H9 (cell line): ENCODE measurements at regions not wholly inside any gene's neighbourhood (a gene's known extent, or its start where the extent isn't known, plus 50 kb on each side); places are given as distances from the start of the nearest gene placed in this dataset.

ENCODE experiments used
- DNase-seq: peaks from one replicate; pipeline ENCODE4 v3.0.0-alpha.2; 2017
- H2AFZ ChIP-seq: one replicate; pipeline ENCODE4 v1.6.1; 2013; ENCODE audit warnings: mild to moderate bottlenecking, low read length, control low read depth, moderate library complexity
- H2AK5ac ChIP-seq: 2 replicates; pipeline ENCODE4 v1.6.1; 2013; ENCODE audit warnings: low read length, control low read depth, mixed read lengths; ENCODE audit not compliant: insufficient read length
- H2BK120ac ChIP-seq: one replicate; pipeline ENCODE4 v1.6.1; 2013; ENCODE audit warnings: low read depth, mild to moderate bottlenecking, low read length, control low read depth, inconsistent platforms; ENCODE audit not compliant: poor library complexity, severe bottlenecking
- H2BK12ac ChIP-seq: 2 replicates; pipeline ENCODE4 v1.6.1; 2013; ENCODE audit warnings: low read length, control low read depth, mixed read lengths, low read depth; ENCODE audit not compliant: insufficient read length
- H2BK15ac ChIP-seq: 2 replicates; pipeline ENCODE4 v1.6.1; 2013; ENCODE audit warnings: low read depth, low read length, control low read depth
- H2BK20ac ChIP-seq: one replicate; pipeline ENCODE4 v1.6.1; 2013; ENCODE audit warnings: low read depth, mild to moderate bottlenecking, low read length, control low read depth, inconsistent platforms; ENCODE audit not compliant: poor library complexity, severe bottlenecking
- H2BK5ac ChIP-seq: 2 replicates; pipeline ENCODE4 v1.6.1; 2013; ENCODE audit warnings: low read length, control low read depth, mixed read lengths; ENCODE audit not compliant: insufficient read length
- H3K14ac ChIP-seq: 2 replicates; pipeline ENCODE4 v1.6.1; 2013; ENCODE audit warnings: low read length, control low read depth; ENCODE audit not compliant: insufficient read depth
- H3K18ac ChIP-seq: 2 replicates; pipeline ENCODE4 v1.6.1; 2013; ENCODE audit warnings: low read depth, mild to moderate bottlenecking, mixed read lengths, low read length, control low read depth; ENCODE audit not compliant: insufficient read length
- H3K23ac ChIP-seq: 2 replicates; pipeline ENCODE4 v1.6.1; 2013; ENCODE audit warnings: low read length, control low read depth, mixed read lengths, low read depth; ENCODE audit not compliant: insufficient read length
- H3K23me2 ChIP-seq: 2 replicates; pipeline ENCODE4 v1.6.1; 2013; ENCODE audit warnings: low read depth, mild to moderate bottlenecking, mixed read lengths, low read length, control low read depth; ENCODE audit not compliant: insufficient read length, poor library complexity, severe bottlenecking
- H3K27ac ChIP-seq: 2 replicates; pipeline ENCODE4 v1.5.1; 2013; ENCODE audit warnings: low read length, control low read depth, mixed read lengths, low read depth; ENCODE audit not compliant: insufficient read length
- H3K27me3 ChIP-seq: 2 replicates; pipeline ENCODE4 v1.6.1; 2013; ENCODE audit warnings: low read length, control low read depth, inconsistent platforms; ENCODE audit not compliant: insufficient read depth
- H3K4ac ChIP-seq: 2 replicates; pipeline ENCODE4 v1.6.1; 2013; ENCODE audit warnings: low read depth, mild to moderate bottlenecking, control low read depth, inconsistent platforms, low read length, moderate library complexity
- H3K4me1 ChIP-seq: 2 replicates; pipeline ENCODE4 v1.6.1; 2013; ENCODE audit warnings: low read length, control low read depth, inconsistent platforms; ENCODE audit not compliant: insufficient read depth
- H3K4me2 ChIP-seq: 2 replicates; pipeline ENCODE4 v1.6.1; 2013; ENCODE audit warnings: low read length, control low read depth, mixed read lengths; ENCODE audit not compliant: insufficient read length, insufficient read depth
- H3K56ac ChIP-seq: 2 replicates; pipeline ENCODE4 v1.6.1; 2013; ENCODE audit warnings: low read depth, mild to moderate bottlenecking, mixed read lengths, low read length, control low read depth; ENCODE audit not compliant: insufficient read length
- H3K79me1 ChIP-seq: 2 replicates; pipeline ENCODE4 v1.6.1; 2013; ENCODE audit warnings: low read depth, mild to moderate bottlenecking, moderate library complexity, low read length, control low read depth, inconsistent platforms; ENCODE audit not compliant: insufficient read depth, poor library complexity, severe bottlenecking
- H3K79me2 ChIP-seq: 2 replicates; pipeline ENCODE4 v1.6.1; 2013; ENCODE audit warnings: low read length, control low read depth, inconsistent platforms; ENCODE audit not compliant: insufficient read depth
- H3K9ac ChIP-seq: 2 replicates; pipeline ENCODE4 v1.6.1; 2013; ENCODE audit warnings: low read length, control low read depth, mixed read lengths; ENCODE audit not compliant: insufficient read length; ENCODE audit errors: extremely low read depth
- H3K9me3 ChIP-seq: one replicate; pipeline ENCODE4 v1.6.1; 2013; ENCODE audit warnings: low read depth, low read length, inconsistent platforms; ENCODE audit not compliant: control insufficient read depth
- H3T11ph ChIP-seq: one replicate; pipeline ENCODE4 v1.6.1; 2013; ENCODE audit warnings: mild to moderate bottlenecking, low read length, control low read depth, inconsistent platforms
- H4K20me1 ChIP-seq: one replicate; pipeline ENCODE4 v1.6.1; 2013; ENCODE audit not compliant: control insufficient read depth, insufficient read length, insufficient read depth
- H4K5ac ChIP-seq: 2 replicates; pipeline ENCODE4 v1.6.1; 2013; ENCODE audit warnings: low read depth, mild to moderate bottlenecking, mixed read lengths, low read length, control low read depth; ENCODE audit not compliant: insufficient read length
- H4K8ac ChIP-seq: replicated peaks from 2 replicates; pipeline ENCODE4 v1.6.1; 2013; ENCODE audit warnings: low read length, control low read depth, mixed read lengths, low read depth; ENCODE audit not compliant: insufficient read length
- H4K91ac ChIP-seq: 2 replicates; pipeline ENCODE4 v1.6.1; 2013; ENCODE audit warnings: low read depth, mild to moderate bottlenecking, moderate library complexity, mixed read lengths, low read length, control low read depth; ENCODE audit not compliant: insufficient read length
- H3K27ac Mint-ChIP-seq, 3 experiments: 2 replicates in 2 of 3; 3 replicates in 1 of 3; pipeline ENCODE4 v1.8.0; 2020 to 2021; ENCODE audit warnings: mixed read lengths in 3 of 3, mild to moderate bottlenecking in 1 of 3, moderate library complexity in 1 of 3
- H3K27me3 Mint-ChIP-seq: 2 replicates; pipeline ENCODE4 v1.8.0; 2021; ENCODE audit warnings: low read depth, mild to moderate bottlenecking, moderate library complexity, mixed read lengths
- H3K36me3 Mint-ChIP-seq, 3 experiments: 2 replicates in 2 of 3; 3 replicates in 1 of 3; pipeline ENCODE4 v1.8.0; 2020 to 2021; ENCODE audit warnings: low read depth in 3 of 3, mixed read lengths in 3 of 3; ENCODE audit not compliant: insufficient read depth in 1 of 3
- H3K4me1 Mint-ChIP-seq, 2 experiments: 2 replicates each; pipeline ENCODE4 v1.8.0; 2020; ENCODE audit warnings: mixed read lengths in 2 of 2
- H3K4me3 Mint-ChIP-seq, 2 experiments: 2 replicates in 1 of 2; 3 replicates in 1 of 2; pipeline ENCODE4 v1.8.0; 2020 to 2021; ENCODE audit warnings: mild to moderate bottlenecking in 2 of 2, mixed read lengths in 2 of 2, moderate library complexity in 1 of 2
- H3K9me3 Mint-ChIP-seq, 2 experiments: 2 replicates in 1 of 2; 3 replicates in 1 of 2; pipeline ENCODE4 v1.8.0; 2020; ENCODE audit warnings: mild to moderate bottlenecking in 2 of 2, mixed read lengths in 2 of 2, moderate library complexity in 1 of 2
- WGBS: extraction: QIAGEN DNeasy Blood & Tissue Kit; methylation state at CpG from one replicate; pipeline ENCODE4 v1.1.7; 2013; ENCODE audit warnings: missing lambda C conversion rate, low lambda C conversion rate, mixed read lengths; ENCODE audit not compliant: insufficient read length; ENCODE audit errors: extremely low coverage; 5-methylcytosine and 5-hydroxymethylcytosine counted together
- TF ChIP-seq, protein P1 (sequence below): fragments of 200-600 bp; sonication (generic); conservative IDR thresholded peaks from 3 replicates; pipeline ENCODE4 v1.8.0; 2021; ENCODE audit warnings: antibody characterized with exemption, mild to moderate bottlenecking

DNA sequence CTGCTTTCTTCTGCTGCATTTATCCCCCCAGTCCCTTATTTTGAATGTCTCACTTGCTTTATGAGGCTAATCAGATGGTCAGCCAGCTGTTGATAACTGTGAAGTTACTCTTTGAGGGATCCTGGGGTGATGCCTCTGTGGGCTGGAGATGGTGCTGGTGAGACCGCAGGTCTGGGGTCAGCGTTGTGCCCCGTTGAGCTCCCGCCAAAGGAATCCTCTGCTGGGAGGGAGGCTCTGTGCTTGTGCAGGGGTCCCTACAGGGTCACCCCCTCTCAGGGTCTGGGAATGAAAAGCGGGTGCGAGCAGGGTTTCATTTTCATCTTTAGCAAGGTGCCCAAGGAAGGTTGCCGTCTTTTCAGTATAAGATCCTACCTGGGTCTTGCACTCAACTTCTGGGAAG is 161.2 kb upstream of the RTL1 start:
- no peak overlapping the region for H2AK5ac ChIP-seq
- WGBS: no CpG with 5 or more reads among the region's 7 CpGs
- TF ChIP-seq, protein P1, sequence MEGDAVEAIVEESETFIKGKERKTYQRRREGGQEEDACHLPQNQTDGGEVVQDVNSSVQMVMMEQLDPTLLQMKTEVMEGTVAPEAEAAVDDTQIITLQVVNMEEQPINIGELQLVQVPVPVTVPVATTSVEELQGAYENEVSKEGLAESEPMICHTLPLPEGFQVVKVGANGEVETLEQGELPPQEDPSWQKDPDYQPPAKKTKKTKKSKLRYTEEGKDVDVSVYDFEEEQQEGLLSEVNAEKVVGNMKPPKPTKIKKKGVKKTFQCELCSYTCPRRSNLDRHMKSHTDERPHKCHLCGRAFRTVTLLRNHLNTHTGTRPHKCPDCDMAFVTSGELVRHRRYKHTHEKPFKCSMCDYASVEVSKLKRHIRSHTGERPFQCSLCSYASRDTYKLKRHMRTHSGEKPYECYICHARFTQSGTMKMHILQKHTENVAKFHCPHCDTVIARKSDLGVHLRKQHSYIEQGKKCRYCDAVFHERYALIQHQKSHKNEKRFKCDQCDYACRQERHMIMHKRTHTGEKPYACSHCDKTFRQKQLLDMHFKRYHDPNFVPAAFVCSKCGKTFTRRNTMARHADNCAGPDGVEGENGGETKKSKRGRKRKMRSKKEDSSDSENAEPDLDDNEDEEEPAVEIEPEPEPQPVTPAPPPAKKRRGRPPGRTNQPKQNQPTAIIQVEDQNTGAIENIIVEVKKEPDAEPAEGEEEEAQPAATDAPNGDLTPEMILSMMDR: no peak

More for the DNA sequence above, 161.2 kb upstream of the RTL1 start:
- H3K4me3 Mint-ChIP-seq: no peak overlapping the region
- H4K91ac ChIP-seq: no peak overlapping the region
- H3K9me3 Mint-ChIP-seq: peaks cover 0 to 4% of the 10 kb centered on the region in 2 experiments; a peak in 2 of 5 replicates
- no peak overlapping the region for H3K56ac ChIP-seq
- no peaks in the 10 kb centered on the region for H3K79me2 ChIP-seq
- H3K27me3 ChIP-seq: no peaks in the 10 kb centered on the region
- H4K5ac ChIP-seq: no peak overlapping the region
- H2BK5ac ChIP-seq: no peak overlapping the region
- no peaks in the 10 kb centered on the region for H3K23me2 ChIP-seq
- H4K20me1 ChIP-seq: no peaks in the 10 kb centered on the region
- H3K4ac ChIP-seq: no peak overlapping the region
- no peak overlapping the region for H3K9ac ChIP-seq
- no peak overlapping the region for H2AFZ ChIP-seq
- no peaks in the 10 kb centered on the region; a peak in 1 of 7 replicates for H3K36me3 Mint-ChIP-seq
- no peak overlapping the region for H2BK15ac ChIP-seq
- DNase-seq: no peak
- H3K27ac Mint-ChIP-seq: no peak overlapping the region
- no peak overlapping the region for H2BK12ac ChIP-seq
- H3K23ac ChIP-seq: no peak overlapping the region
- H2BK120ac ChIP-seq: no peak overlapping the region
- H3K4me1 Mint-ChIP-seq: no peaks in the 10 kb centered on the region
- no peak overlapping the region for H3K27ac ChIP-seq
- H3K4me1 ChIP-seq: no peaks in the 10 kb centered on the region
- no peak overlapping the region for H3K18ac ChIP-seq
- no peak overlapping the region for H3T11ph ChIP-seq
- H3K4me2 ChIP-seq: no peak overlapping the region
- no peaks in the 10 kb centered on the region for H3K79me1 ChIP-seq
- peaks cover 8% of the 10 kb centered on the region for H3K27me3 Mint-ChIP-seq
- H3K9me3 ChIP-seq: no peaks in the 10 kb centered on the region
- no peak overlapping the region for H3K14ac ChIP-seq
- no peak overlapping the region for H2BK20ac ChIP-seq
- H4K8ac ChIP-seq: no peak overlapping the region
